Stomach (tissue), 4 donors: ENCODE measurements at regions not wholly inside any gene's neighbourhood (a gene's known extent, or its start where the extent isn't known, plus 50 kb on each side); places are given as distances from the start of the nearest gene placed in this dataset.

Experiments used
- CTCF ChIP-seq, 7 experiments: fragments of 450-650 bp in 4 of 7; fragments of 200-600 bp in 3 of 7; sonication (generic) in 3 of 7; IDR thresholded peaks; one replicate each; pipeline ENCODE4 v1.5.1; 2016 to 2019; ENCODE audit warnings: antibody characterized with exemption in 7 of 7, control low read depth in 2 of 7, mild to moderate bottlenecking in 1 of 7
- EP300 ChIP-seq: sonication (generic); formaldehyde crosslinking; IDR thresholded peaks from one replicate; pipeline ENCODE4 v1.6.1; 2017; ENCODE audit warnings: antibody characterized with exemption
- POLR2A ChIP-seq, 4 donors: fragments of 450-650 bp; IDR thresholded peaks; one replicate each; pipeline ENCODE4 v1.6.1; 2016; ENCODE audit warnings: antibody characterized with exemption in 4 of 4, control low read depth in 2 of 4, mild to moderate bottlenecking in 1 of 4, moderate library complexity in 1 of 4
- POLR2AphosphoS5 ChIP-seq, 3 donors: sonication (generic); formaldehyde crosslinking; IDR thresholded peaks; one replicate each; pipeline ENCODE4 v1.6.1; 2016; ENCODE audit warnings: antibody characterized with exemption in 3 of 3

- TF ChIP-seq CTCF (IDR thresholded peaks at IDR 0.05) (no peak), POLR2A (IDR thresholded peaks at IDR 0.05) (no peak), EP300 (no peak), POLR2AphosphoS5 (IDR thresholded peaks at IDR 0.05) (no peak)
Measured at GRCh38 chr11:69890476-69890875, 71.3 kb upstream of the FGF3 start.
